Osteocyte (in vitro differentiated cells): ENCODE measurements at regions not wholly inside any gene's neighbourhood (a gene's known extent, or its start where the extent isn't known, plus 50 kb on each side); places are given as distances from the start of the nearest gene placed in this dataset.

ENCODE experiments used
- DNase-seq: peaks from one replicate; pipeline ENCODE4 v3.0.0; 2021; ENCODE audit warnings: mixed read lengths; ENCODE audit not compliant: unreplicated experiment; ENCODE audit errors: extremely low spot score
- H3K27ac Mint-ChIP-seq: one replicate; pipeline ENCODE4 v1.8.0; 2021; ENCODE audit warnings: mild to moderate bottlenecking, mixed read lengths; ENCODE audit not compliant: unreplicated experiment
- H3K27me3 Mint-ChIP-seq: one replicate; pipeline ENCODE4 v1.8.0; 2021; ENCODE audit warnings: mixed read lengths; ENCODE audit not compliant: unreplicated experiment
- H3K36me3 Mint-ChIP-seq: one replicate; pipeline ENCODE4 v1.8.0; 2021; ENCODE audit warnings: mixed read lengths; ENCODE audit not compliant: unreplicated experiment
- H3K4me1 Mint-ChIP-seq: one replicate; pipeline ENCODE4 v1.8.0; 2021; ENCODE audit warnings: mixed read lengths; ENCODE audit not compliant: unreplicated experiment
- H3K4me3 Mint-ChIP-seq: one replicate; pipeline ENCODE4 v1.8.0; 2021; ENCODE audit warnings: mild to moderate bottlenecking, moderate library complexity, mixed read lengths; ENCODE audit not compliant: unreplicated experiment
- H3K9me3 Mint-ChIP-seq: one replicate; pipeline ENCODE4 v1.8.0; 2021; ENCODE audit warnings: mixed read lengths; ENCODE audit not compliant: unreplicated experiment
- CTCF ChIP-seq: fragments of 200-600 bp; sonication (generic); IDR thresholded peaks from 2 replicates; pipeline ENCODE4 v1.5.0; 2021; ENCODE audit warnings: antibody characterized with exemption, mild to moderate bottlenecking, moderate library complexity

GRCh38 chr21:25398630-25399029 is 208.7 kb downstream of the MRPL39 start:
- Mint-ChIP-seq H3K36me3 (no peaks in the 10 kb centered on the region), H3K27ac (no peak overlapping the region), H3K9me3 (peaks cover 5% of the 10 kb centered on the region), H3K4me1 (no peaks in the 10 kb centered on the region), H3K4me3 (no peak overlapping the region), H3K27me3 (peaks cover 2% of the 10 kb centered on the region)
- DNase-seq: no peak
- TF ChIP-seq CTCF: no peak

- no peak for TF ChIP-seq CTCF
- Mint-ChIP-seq H3K9me3 (no peaks in the 10 kb centered on the region), H3K27ac (no peak overlapping the region), H3K4me1 (peaks cover 1% of the 10 kb centered on the region), H3K27me3 (no peaks in the 10 kb centered on the region), H3K4me3 (no peak overlapping the region), H3K36me3 (no peaks in the 10 kb centered on the region)
- no peak for DNase-seq
These were observed 211.1 kb downstream of the MRPL39 start for GRCh38 chr21:25396135-25396711.

GRCh38 chr21:25391777-25392176 is 215.5 kb downstream of the MRPL39 start:
- no peaks in the 10 kb centered on the region for H3K9me3 Mint-ChIP-seq
- no peaks in the 10 kb centered on the region for H3K27me3 Mint-ChIP-seq
- H3K4me3 Mint-ChIP-seq: no peak overlapping the region
- no peak for DNase-seq
- TF ChIP-seq CTCF: no peak
- no peaks in the 10 kb centered on the region for H3K36me3 Mint-ChIP-seq
- no peak overlapping the region for H3K27ac Mint-ChIP-seq
- H3K4me1 Mint-ChIP-seq: peaks cover 9% of the 10 kb centered on the region

- Mint-ChIP-seq H3K4me3 (no peak overlapping the region), H3K36me3 (no peaks in the 10 kb centered on the region), H3K27me3 (no peaks in the 10 kb centered on the region), H3K27ac (no peak overlapping the region), H3K4me1 (peaks cover 12% of the 10 kb centered on the region), H3K9me3 (no peaks in the 10 kb centered on the region)
- DNase-seq: no peak
- no peak for TF ChIP-seq CTCF
These were observed 216.6 kb downstream of the MRPL39 start for GRCh38 chr21:25390701-25391100.

- H3K27ac Mint-ChIP-seq: no peak overlapping the region
- DNase-seq: no peak
- TF ChIP-seq CTCF: no peak
- H3K4me3 Mint-ChIP-seq: no peak overlapping the region
- peaks cover 12% of the 10 kb centered on the region for H3K4me1 Mint-ChIP-seq
- H3K36me3 Mint-ChIP-seq: no peaks in the 10 kb centered on the region
- no peaks in the 10 kb centered on the region for H3K27me3 Mint-ChIP-seq
- H3K9me3 Mint-ChIP-seq: no peaks in the 10 kb centered on the region
These were observed 219.6 kb downstream of the MRPL39 start for GRCh38 chr21:25387665-25388064.
